ENCODE measurements at regions not wholly inside any gene's neighbourhood (a gene's known extent, or its start where the extent isn't known, plus 50 kb on each side); places are given as distances from the start of the nearest gene placed in this dataset.

- H3K4me1 ChIP-seq: no peaks in the 10 kb centered on the region
- no peaks in the 10 kb centered on the region for H3K27me3 ChIP-seq
- H3K9me3 ChIP-seq: no peaks in the 10 kb centered on the region
- H3K4me3 ChIP-seq: no peak overlapping the region
- H3K27ac ChIP-seq: no peak overlapping the region
- intact Hi-C loops (cut with DNase I): no loop called here
- TF ChIP-seq CTCF (IDR thresholded peaks at IDR 0.05) (no peak), POLR2AphosphoS5 (IDR thresholded peaks at IDR 0.05; ENCODE audit: insufficient read depth in 1 of 2, low read depth in 1 of 2) (no peak), POLR2A (IDR thresholded peaks at IDR 0.05) (no peak)
- no peaks in the 10 kb centered on the region for H3K36me3 ChIP-seq
- DNase-seq (ENCODE audit: extremely low spot score in 2 of 2): no peak
Observed at GRCh38 chr7:47215640-47216039, 366.3 kb downstream of the TNS3 start.

GRCh38 chr7:47215049-47215448 is 366.9 kb downstream of the TNS3 start:
- no peaks in the 10 kb centered on the region for H3K36me3 ChIP-seq
- H3K9me3 ChIP-seq: no peaks in the 10 kb centered on the region
- no peaks in the 10 kb centered on the region for H3K27me3 ChIP-seq
- DNase-seq (ENCODE audit: extremely low spot score in 2 of 2): no peak
- intact Hi-C loops (cut with DNase I): no loop called here
- no peaks in the 10 kb centered on the region for H3K4me1 ChIP-seq
- H3K4me3 ChIP-seq: no peak overlapping the region
- no peak overlapping the region for H3K27ac ChIP-seq
- TF ChIP-seq POLR2AphosphoS5 (IDR thresholded peaks at IDR 0.05; ENCODE audit: insufficient read depth in 1 of 2, low read depth in 1 of 2): no peak
- TF ChIP-seq POLR2A (IDR thresholded peaks at IDR 0.05): no peak
- no peak for TF ChIP-seq CTCF (IDR thresholded peaks at IDR 0.05)

- H3K9me3 ChIP-seq: no peaks in the 10 kb centered on the region
- intact Hi-C loops (cut with DNase I): no loop called here
- no peak overlapping the region for H3K4me3 ChIP-seq
- no peaks in the 10 kb centered on the region for H3K4me1 ChIP-seq
- H3K27ac ChIP-seq: no peak overlapping the region
- no peaks in the 10 kb centered on the region for H3K27me3 ChIP-seq
- H3K36me3 ChIP-seq: no peaks in the 10 kb centered on the region
- TF ChIP-seq POLR2AphosphoS5 (IDR thresholded peaks at IDR 0.05; ENCODE audit: insufficient read depth in 1 of 2, low read depth in 1 of 2): no peak
- no peak for TF ChIP-seq POLR2A (IDR thresholded peaks at IDR 0.05)
- no peak for TF ChIP-seq CTCF (IDR thresholded peaks at IDR 0.05)
- DNase-seq (ENCODE audit: extremely low spot score in 2 of 2): no peak
Observed at GRCh38 chr7:47213276-47213675, 368.6 kb downstream of the TNS3 start.

- no peak for DNase-seq (ENCODE audit: extremely low spot score in 2 of 2)
- H3K27me3 ChIP-seq: no peaks in the 10 kb centered on the region
- H3K36me3 ChIP-seq: no peaks in the 10 kb centered on the region
- no peak overlapping the region for H3K4me3 ChIP-seq
- H3K27ac ChIP-seq: no peak overlapping the region
- no peaks in the 10 kb centered on the region for H3K9me3 ChIP-seq
- no peak for TF ChIP-seq POLR2A (IDR thresholded peaks at IDR 0.05)
- no peak for TF ChIP-seq CTCF (IDR thresholded peaks at IDR 0.05)
- TF ChIP-seq POLR2AphosphoS5 (IDR thresholded peaks at IDR 0.05; ENCODE audit: insufficient read depth in 1 of 2, low read depth in 1 of 2): no peak
- no peaks in the 10 kb centered on the region for H3K4me1 ChIP-seq
- intact Hi-C loops (cut with DNase I): no loop called here
Observed at GRCh38 chr7:47211519-47211973, 370.4 kb downstream of the TNS3 start.

- no peaks in the 10 kb centered on the region for H3K9me3 ChIP-seq
- H3K4me3 ChIP-seq: no peak overlapping the region
- TF ChIP-seq POLR2AphosphoS5 (IDR thresholded peaks at IDR 0.05; ENCODE audit: insufficient read depth in 1 of 2, low read depth in 1 of 2): no peak
- TF ChIP-seq POLR2A (IDR thresholded peaks at IDR 0.05): no peak
- TF ChIP-seq CTCF (IDR thresholded peaks at IDR 0.05): no peak
- H3K27me3 ChIP-seq: no peaks in the 10 kb centered on the region
- no peaks in the 10 kb centered on the region for H3K36me3 ChIP-seq
- intact Hi-C loops (cut with DNase I): no loop called here
- no peak overlapping the region for H3K27ac ChIP-seq
- no peak for DNase-seq (ENCODE audit: extremely low spot score in 2 of 2)
- H3K4me1 ChIP-seq: no peaks in the 10 kb centered on the region
Observed at GRCh38 chr7:47210281-47210854, 371.5 kb downstream of the TNS3 start.
